CD4-positive, alpha-beta T cell (primary cell): ENCODE measurements at regions not wholly inside any gene's neighbourhood (a gene's known extent, or its start where the extent isn't known, plus 50 kb on each side); places are given as distances from the start of the nearest gene placed in this dataset.

ENCODE experiments used
- ATAC-seq: fragments of 200-7000 bp; cut with Tn5 transposase; one replicate; pipeline ENCODE4 v1.10.0; 2022; ENCODE audit warnings: mild to moderate bottlenecking; ENCODE audit not compliant: poor library complexity
- CTCF ChIA-PET: fragments of 350-600 bp; sonication (Branson Sonifier 250); formaldehyde crosslinking; loops from one replicate; lab custom pipeline; 2021; ENCODE audit warnings: antibody characterized with exemption, inconsistent platforms; lab: Charles Lee
- POLR2A ChIA-PET: fragments of 350-600 bp; sonication (Branson Sonifier 250); formaldehyde crosslinking; loops from one replicate; lab custom pipeline; 2021; ENCODE audit warnings: antibody characterized with exemption, inconsistent platforms; lab: Charles Lee
- DNase-seq, 14 experiments: peaks; one replicate each; pipeline ENCODE4 v3.0.0-alpha.2; 2013 to 2020; ENCODE audit warnings: mixed read lengths in 2 of 14
- H3K27ac ChIP-seq, 2 donors: one replicate each; pipeline versions ENCODE4 v1.5.1 to v1.7.0; 2013; ENCODE audit warnings: low read length in 2 of 2, low read depth in 1 of 2, mild to moderate bottlenecking in 1 of 2
- H3K27me3 ChIP-seq, 2 experiments: 1 replicate in 1 of 2; 2 replicates in 1 of 2; pipeline versions ENCODE4 v1.6.1 to v1.7.0; 2013; ENCODE audit warnings: low read length in 2 of 2, control low read depth in 1 of 2, mild to moderate bottlenecking in 1 of 2, moderate library complexity in 1 of 2; ENCODE audit not compliant: insufficient read depth in 2 of 2, control insufficient read depth in 1 of 2
- H3K36me3 ChIP-seq: one replicate; pipeline ENCODE4 v1.6.1; 2013; ENCODE audit warnings: low read length, control low read depth; ENCODE audit not compliant: insufficient read depth
- H3K4me1 ChIP-seq: one replicate; pipeline ENCODE4 v1.6.1; 2013; ENCODE audit warnings: low read length, control low read depth; ENCODE audit not compliant: insufficient read depth
- H3K4me3 ChIP-seq: one replicate; pipeline ENCODE4 v1.5.1; 2013; ENCODE audit warnings: mild to moderate bottlenecking, low read length, moderate library complexity
- H3K9me3 ChIP-seq, 2 experiments: 1 replicate in 1 of 2; 2 replicates in 1 of 2; pipeline versions ENCODE4 v1.6.1 to v1.7.0; 2013; ENCODE audit warnings: low read length in 2 of 2, mild to moderate bottlenecking in 2 of 2, control low read depth in 1 of 2, moderate library complexity in 1 of 2; ENCODE audit not compliant: control insufficient read depth in 1 of 2, insufficient read depth in 1 of 2
- H3K27ac Mint-ChIP-seq: one replicate; pipeline ENCODE4 v1.8.0; 2020; ENCODE audit warnings: mixed read lengths
- H3K27me3 Mint-ChIP-seq: one replicate; pipeline ENCODE4 v1.8.0; 2021; ENCODE audit warnings: mixed read lengths
- H3K36me3 Mint-ChIP-seq: one replicate; pipeline ENCODE4 v1.8.0; 2021; ENCODE audit warnings: low read depth, mixed read lengths
- H3K4me1 Mint-ChIP-seq: one replicate; pipeline ENCODE4 v1.8.0; 2021; ENCODE audit warnings: low read depth, mixed read lengths
- H3K4me3 Mint-ChIP-seq: one replicate; pipeline ENCODE4 v1.8.0; 2020; ENCODE audit warnings: mild to moderate bottlenecking, mixed read lengths
- H3K9me3 Mint-ChIP-seq: one replicate; pipeline ENCODE4 v1.8.0; 2020; ENCODE audit warnings: mixed read lengths
- intact Hi-C, 2 experiments: fragments of 100-400 bp; cut with DNase I in 1 of 2; cut with micrococcal nuclease in 1 of 2; formaldehyde crosslinking; loops; one replicate each; pipeline versions ENCODE4 v1.15.1 to v1.9.0; 2023 to 2025; cut with DNase I, micrococcal nuclease
- TF ChIP-seq, protein P1 (sequence below): fragments of 200-600 bp; IDR thresholded peaks from one replicate; pipeline ENCODE4 v1.8.0; 2022; ENCODE audit warnings: antibody characterized with exemption, mild to moderate bottlenecking

GRCh38 chr12:126389220-126389841 lies 1324.1 kb downstream of the AACS start:
- Histone ChIP-seq H3K9me3 (peaks cover 0 to 7% of the 10 kb centered on the region in 2 experiments), H3K4me3 (no peak overlapping the region), H3K4me1 (peaks cover 2% of the 10 kb centered on the region), H3K36me3 (no peaks in the 10 kb centered on the region), H3K27ac (no peak overlapping the region), H3K27me3 (no peaks in the 10 kb centered on the region)
- intact Hi-C loops = no loop called here
- peaks cover 19% of the 10 kb centered on the region for H3K4me1 Mint-ChIP-seq
- no peaks in the 10 kb centered on the region for H3K9me3 Mint-ChIP-seq
- no peak overlapping the region for H3K27ac Mint-ChIP-seq
- H3K36me3 Mint-ChIP-seq = no peaks in the 10 kb centered on the region
- H3K4me3 Mint-ChIP-seq = no peak overlapping the region
- DNase-seq = no peak
- ATAC-seq = no peak
- no peaks in the 10 kb centered on the region for H3K27me3 Mint-ChIP-seq
- POLR2A ChIA-PET = interaction anchor here (1.3 kb wide), 1 partner anchor 8 kb away, joined by 4 read pairs; no protein-coding TSS in a partner anchor
- CTCF ChIA-PET = no interaction called here
- TF ChIP-seq, protein P1, sequence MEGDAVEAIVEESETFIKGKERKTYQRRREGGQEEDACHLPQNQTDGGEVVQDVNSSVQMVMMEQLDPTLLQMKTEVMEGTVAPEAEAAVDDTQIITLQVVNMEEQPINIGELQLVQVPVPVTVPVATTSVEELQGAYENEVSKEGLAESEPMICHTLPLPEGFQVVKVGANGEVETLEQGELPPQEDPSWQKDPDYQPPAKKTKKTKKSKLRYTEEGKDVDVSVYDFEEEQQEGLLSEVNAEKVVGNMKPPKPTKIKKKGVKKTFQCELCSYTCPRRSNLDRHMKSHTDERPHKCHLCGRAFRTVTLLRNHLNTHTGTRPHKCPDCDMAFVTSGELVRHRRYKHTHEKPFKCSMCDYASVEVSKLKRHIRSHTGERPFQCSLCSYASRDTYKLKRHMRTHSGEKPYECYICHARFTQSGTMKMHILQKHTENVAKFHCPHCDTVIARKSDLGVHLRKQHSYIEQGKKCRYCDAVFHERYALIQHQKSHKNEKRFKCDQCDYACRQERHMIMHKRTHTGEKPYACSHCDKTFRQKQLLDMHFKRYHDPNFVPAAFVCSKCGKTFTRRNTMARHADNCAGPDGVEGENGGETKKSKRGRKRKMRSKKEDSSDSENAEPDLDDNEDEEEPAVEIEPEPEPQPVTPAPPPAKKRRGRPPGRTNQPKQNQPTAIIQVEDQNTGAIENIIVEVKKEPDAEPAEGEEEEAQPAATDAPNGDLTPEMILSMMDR = no peak

DNA sequence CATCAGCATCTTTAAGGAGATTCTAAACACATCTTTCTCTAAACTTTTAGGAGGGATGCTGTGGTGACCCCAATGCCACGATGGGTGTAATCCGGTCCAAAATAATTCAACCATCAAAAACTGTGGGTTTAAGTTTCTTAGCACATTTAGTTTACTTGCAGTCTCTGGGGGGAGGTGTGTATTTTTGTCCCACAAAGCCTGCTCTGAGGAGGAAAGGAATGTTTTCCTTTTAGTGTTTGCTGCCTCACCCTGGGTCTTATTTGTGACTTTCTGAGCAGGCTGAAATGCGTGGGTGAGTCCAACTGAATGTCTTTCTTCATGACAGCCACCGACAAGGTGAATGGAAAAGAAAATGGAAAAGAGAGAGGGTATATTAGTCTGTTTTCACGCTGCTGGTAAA lies 1324.7 kb downstream of the AACS start:
- ATAC-seq (no peak), DNase-seq (no peak)
- H3K27me3 Mint-ChIP-seq = no peaks in the 10 kb centered on the region
- H3K4me1 Mint-ChIP-seq = peaks cover 13% of the 10 kb centered on the region
- POLR2A ChIA-PET = no interaction called here
- no peaks in the 10 kb centered on the region for H3K27me3 ChIP-seq
- no peak overlapping the region for H3K4me3 ChIP-seq
- peaks cover 2% of the 10 kb centered on the region for H3K4me1 ChIP-seq
- no peaks in the 10 kb centered on the region for H3K9me3 Mint-ChIP-seq
- TF ChIP-seq, protein P1 = no peak
- intact Hi-C loops = no loop called here
- H3K27ac ChIP-seq = no peak overlapping the region
- no peak overlapping the region for H3K4me3 Mint-ChIP-seq
- H3K36me3 ChIP-seq = no peaks in the 10 kb centered on the region
- H3K27ac Mint-ChIP-seq = no peak overlapping the region
- H3K36me3 Mint-ChIP-seq = no peaks in the 10 kb centered on the region
- peaks cover 0 to 7% of the 10 kb centered on the region in 2 experiments for H3K9me3 ChIP-seq
- CTCF ChIA-PET = no interaction called here

DNA sequence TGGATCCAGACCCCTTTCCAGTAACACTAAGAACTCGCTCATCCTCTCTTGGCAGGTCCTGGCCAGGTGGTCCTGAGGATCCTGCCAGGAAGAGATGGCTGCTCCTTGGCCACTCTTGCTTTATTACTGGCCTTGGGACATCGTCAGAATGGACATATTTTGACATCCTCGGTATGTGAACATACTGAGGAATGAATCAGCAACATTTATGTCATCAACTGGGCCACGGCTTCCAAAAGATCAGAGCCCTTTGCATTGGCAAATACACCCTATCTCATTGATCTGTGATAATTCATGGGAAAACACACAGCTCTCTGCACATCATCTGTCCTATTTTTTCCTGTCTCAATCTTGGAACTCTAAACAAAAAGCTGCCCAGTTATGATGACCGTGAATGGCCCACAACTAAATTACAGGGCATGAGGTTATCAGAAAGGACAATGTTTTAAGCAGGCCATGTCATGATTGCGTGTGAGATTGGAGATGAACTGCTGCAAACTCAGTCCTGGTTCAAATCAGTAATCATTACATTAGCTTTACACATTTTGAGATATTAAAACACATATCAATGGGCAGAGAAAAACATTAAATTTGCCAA lies 1325.8 kb downstream of the AACS start:
- H3K9me3 Mint-ChIP-seq = no peaks in the 10 kb centered on the region
- H3K27ac ChIP-seq = no peak overlapping the region
- H3K4me1 ChIP-seq = no peaks in the 10 kb centered on the region
- no peak overlapping the region for H3K4me3 ChIP-seq
- H3K36me3 ChIP-seq = no peaks in the 10 kb centered on the region
- ChIA-PET CTCF (no interaction called here), POLR2A (no interaction called here)
- intact Hi-C loops = no loop called here
- H3K9me3 ChIP-seq = peaks cover 0 to 5% of the 10 kb centered on the region in 2 experiments
- no peak overlapping the region for H3K4me3 Mint-ChIP-seq
- DNase-seq (no peak), ATAC-seq (no peak)
- peaks cover 6% of the 10 kb centered on the region for H3K4me1 Mint-ChIP-seq
- no peak overlapping the region for H3K27ac Mint-ChIP-seq
- TF ChIP-seq, protein P1 = no peak
- H3K36me3 Mint-ChIP-seq = no peaks in the 10 kb centered on the region
- no peaks in the 10 kb centered on the region for H3K27me3 Mint-ChIP-seq
- H3K27me3 ChIP-seq = no peaks in the 10 kb centered on the region
